Rectal smooth muscle tissue (tissue), 1 donor: ENCODE measurements at regions not wholly inside any gene's neighbourhood (a gene's known extent, or its start where the extent isn't known, plus 50 kb on each side); places are given as distances from the start of the nearest gene placed in this dataset.

Experiments
- H3K27ac ChIP-seq: one replicate; pipeline ENCODE4 v1.7.0; 2013; ENCODE audit warnings: low read depth, low read length, inconsistent platforms
- H3K27me3 ChIP-seq: one replicate; pipeline ENCODE4 v1.7.0; 2013; ENCODE audit warnings: low read length; ENCODE audit not compliant: control insufficient read depth, insufficient read depth
- H3K36me3 ChIP-seq: one replicate; pipeline ENCODE4 v1.7.0; 2013; ENCODE audit warnings: low read length; ENCODE audit not compliant: control insufficient read depth, insufficient read depth
- H3K4me1 ChIP-seq: one replicate; pipeline ENCODE4 v1.7.0; 2013; ENCODE audit warnings: low read length; ENCODE audit not compliant: control insufficient read depth, insufficient read depth
- H3K4me3 ChIP-seq: one replicate; pipeline ENCODE4 v1.7.0; 2013; ENCODE audit warnings: low read length
- H3K9ac ChIP-seq: one replicate; pipeline ENCODE4 v1.7.0; 2013; ENCODE audit warnings: low read length

- H3K36me3 ChIP-seq, result no peaks in the 10 kb centered on the region
- no peaks in the 10 kb centered on the region for H3K4me1 ChIP-seq
- no peaks in the 10 kb centered on the region for H3K27me3 ChIP-seq
- no peak overlapping the region for H3K4me3 ChIP-seq
- no peak overlapping the region for H3K27ac ChIP-seq
- H3K9ac ChIP-seq, result no peak overlapping the region
Measured at GRCh38 chr4:112061207-112061817, 83.9 kb upstream of the FAM241A start.

- Histone ChIP-seq H3K36me3 (no peaks in the 10 kb centered on the region), H3K4me1 (no peaks in the 10 kb centered on the region), H3K9ac (no peak overlapping the region), H3K4me3 (no peak overlapping the region), H3K27me3 (no peaks in the 10 kb centered on the region), H3K27ac (no peak overlapping the region)
Measured at GRCh38 chr4:112063260-112063659, 82.0 kb upstream of the FAM241A start.

- H3K9ac ChIP-seq, result no peak overlapping the region
- H3K36me3 ChIP-seq, result no peaks in the 10 kb centered on the region
- no peaks in the 10 kb centered on the region for H3K27me3 ChIP-seq
- H3K4me3 ChIP-seq, result no peak overlapping the region
- no peak overlapping the region for H3K27ac ChIP-seq
- no peaks in the 10 kb centered on the region for H3K4me1 ChIP-seq
Measured at GRCh38 chr4:112069110-112069509, 76.1 kb upstream of the FAM241A start.

- H3K27me3 ChIP-seq, result no peaks in the 10 kb centered on the region
- no peak overlapping the region for H3K27ac ChIP-seq
Measured at GRCh38 chr4:112073181-112073580, 72.1 kb upstream of the FAM241A start.

GRCh38 chr4:112075129-112075753, 70.0 kb upstream of the FAM241A start:
- Histone ChIP-seq H3K4me1 (no peaks in the 10 kb centered on the region), H3K27me3 (no peaks in the 10 kb centered on the region), H3K27ac (no peak overlapping the region), H3K9ac (no peak overlapping the region), H3K36me3 (no peaks in the 10 kb centered on the region), H3K4me3 (no peak overlapping the region)

More at GRCh38 chr4:112073181-112073580, 72.1 kb upstream of the FAM241A start:
- Histone ChIP-seq H3K36me3 (no peaks in the 10 kb centered on the region), H3K4me1 (no peaks in the 10 kb centered on the region), H3K4me3 (no peak overlapping the region), H3K9ac (no peak overlapping the region)

GRCh38 chr4:112075906-112076305, 69.3 kb upstream of the FAM241A start:
- H3K27ac ChIP-seq, result no peak overlapping the region
- H3K4me3 ChIP-seq, result no peak overlapping the region
- H3K9ac ChIP-seq, result no peak overlapping the region
- H3K36me3 ChIP-seq, result no peaks in the 10 kb centered on the region
- no peaks in the 10 kb centered on the region for H3K27me3 ChIP-seq
- no peaks in the 10 kb centered on the region for H3K4me1 ChIP-seq

- Histone ChIP-seq H3K27me3 (no peaks in the 10 kb centered on the region), H3K27ac (no peak overlapping the region), H3K36me3 (no peaks in the 10 kb centered on the region), H3K4me1 (no peaks in the 10 kb centered on the region), H3K4me3 (no peak overlapping the region), H3K9ac (no peak overlapping the region)
Measured at GRCh38 chr4:112076919-112077608, 68.2 kb upstream of the FAM241A start.

- Histone ChIP-seq H3K27ac (no peak overlapping the region), H3K36me3 (no peaks in the 10 kb centered on the region), H3K4me1 (no peaks in the 10 kb centered on the region), H3K9ac (no peak overlapping the region), H3K27me3 (no peaks in the 10 kb centered on the region), H3K4me3 (no peak overlapping the region)
Measured at GRCh38 chr4:112077743-112078142, 67.5 kb upstream of the FAM241A start.

- Histone ChIP-seq H3K9ac (no peak overlapping the region), H3K4me3 (no peak overlapping the region), H3K4me1 (no peaks in the 10 kb centered on the region), H3K27me3 (no peaks in the 10 kb centered on the region), H3K36me3 (no peaks in the 10 kb centered on the region), H3K27ac (no peak overlapping the region)
Measured at GRCh38 chr4:112082954-112083586, 62.2 kb upstream of the FAM241A start.

GRCh38 chr4:112083587-112084347, 61.5 kb upstream of the FAM241A start:
- Histone ChIP-seq H3K4me1 (no peaks in the 10 kb centered on the region), H3K9ac (no peak overlapping the region), H3K27ac (no peak overlapping the region), H3K36me3 (no peaks in the 10 kb centered on the region), H3K27me3 (no peaks in the 10 kb centered on the region), H3K4me3 (no peak overlapping the region)

GRCh38 chr4:112085156-112086035, 59.9 kb upstream of the FAM241A start:
- Histone ChIP-seq H3K4me3 (no peak overlapping the region), H3K27me3 (no peaks in the 10 kb centered on the region), H3K36me3 (no peaks in the 10 kb centered on the region), H3K9ac (no peak overlapping the region), H3K4me1 (no peaks in the 10 kb centered on the region), H3K27ac (no peak overlapping the region)
